ENCODE measurements at regions not wholly inside any gene's neighbourhood (a gene's known extent, or its start where the extent isn't known, plus 50 kb on each side); places are given as distances from the start of the nearest gene placed in this dataset.

- DNase-seq (ENCODE audit: low read depth) = no peak
Measured at GRCh38 chr11:11173316-11174025, 179.6 kb downstream of the CSNK2A3 start.

DNA sequence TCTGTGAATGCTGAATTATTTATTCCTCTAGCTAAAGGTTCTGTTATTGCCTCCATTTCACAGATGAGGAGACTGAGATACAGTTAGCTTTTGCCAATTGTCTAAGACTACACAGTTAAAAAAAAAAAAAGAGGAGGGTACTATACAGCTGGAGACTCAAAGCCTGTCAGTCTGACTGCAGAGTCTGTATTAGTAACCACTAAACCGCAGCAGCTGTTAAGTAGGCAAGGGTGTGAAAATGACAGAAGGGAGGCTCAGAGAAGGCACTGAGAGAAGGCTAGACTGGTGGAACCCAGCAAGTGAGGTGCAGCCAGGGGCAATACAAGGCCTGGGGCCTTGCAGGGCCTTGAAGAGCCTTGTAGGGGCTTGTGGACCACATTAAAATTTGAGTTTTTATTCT, 181.2 kb downstream of the CSNK2A3 start:
- DNase-seq (ENCODE audit: low read depth) = no peak

DNA sequence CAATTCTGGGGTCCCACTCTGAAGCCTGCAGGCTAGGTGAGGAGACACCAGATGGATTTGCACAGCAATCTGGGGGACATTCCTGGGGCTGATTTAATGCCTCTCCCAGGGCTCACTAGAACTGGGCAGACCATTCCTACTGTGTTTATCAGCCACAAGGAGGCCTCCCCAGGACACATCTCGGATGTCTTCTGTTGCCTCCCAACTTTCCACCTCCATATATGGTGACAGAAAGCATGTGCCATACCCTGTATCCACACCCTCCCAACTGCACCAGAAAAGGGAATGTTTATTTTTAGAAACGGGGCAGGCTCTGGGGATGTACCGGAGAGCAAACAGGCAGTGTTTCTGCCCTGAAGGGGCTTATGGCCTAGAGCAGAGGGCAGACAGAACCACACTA, 181.8 kb downstream of the CSNK2A3 start:
- no peak for DNase-seq (ENCODE audit: low read depth)

DNA sequence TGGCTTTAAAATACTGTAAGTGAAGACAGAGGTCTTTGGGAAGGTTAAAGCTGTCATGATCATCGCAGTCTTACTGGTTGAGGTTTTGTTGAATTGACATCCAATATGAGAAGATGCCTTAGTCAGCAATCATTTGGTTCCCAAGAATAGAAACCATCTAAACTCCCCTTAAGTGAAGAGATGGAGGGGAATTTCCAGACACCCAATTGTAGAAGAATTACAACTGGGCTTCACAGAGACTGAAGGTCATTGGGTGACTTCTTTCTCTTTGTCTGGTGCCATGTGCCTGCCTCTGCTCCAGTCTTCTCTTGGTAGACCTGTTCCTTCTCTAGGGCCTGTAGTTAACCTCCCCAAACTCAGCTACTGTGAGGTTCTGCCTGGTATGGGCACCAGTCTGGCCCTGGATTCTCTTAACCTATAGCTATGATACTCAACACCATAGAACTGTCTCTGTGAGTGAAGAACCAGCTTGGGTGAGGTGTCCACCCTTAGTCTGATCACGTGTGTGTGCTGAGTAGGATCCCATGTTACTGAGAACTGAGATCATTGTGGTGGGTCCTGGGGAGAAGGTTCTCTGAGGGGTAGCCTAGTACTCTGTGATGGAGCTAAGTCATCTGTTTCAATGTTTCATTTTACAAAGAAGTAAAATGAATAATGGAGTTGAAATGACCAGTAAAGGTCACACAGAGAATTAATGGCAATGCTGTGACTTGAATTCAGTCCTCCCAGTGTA, 182.5 kb downstream of the CSNK2A3 start:
- no peak for DNase-seq (ENCODE audit: low read depth)

GRCh38 chr11:11169715-11170351, 183.2 kb downstream of the CSNK2A3 start:
- no peak for DNase-seq (ENCODE audit: low read depth)

- DNase-seq (ENCODE audit: low read depth) = no peak
Measured at GRCh38 chr11:11167806-11168205, 185.2 kb downstream of the CSNK2A3 start.

DNA sequence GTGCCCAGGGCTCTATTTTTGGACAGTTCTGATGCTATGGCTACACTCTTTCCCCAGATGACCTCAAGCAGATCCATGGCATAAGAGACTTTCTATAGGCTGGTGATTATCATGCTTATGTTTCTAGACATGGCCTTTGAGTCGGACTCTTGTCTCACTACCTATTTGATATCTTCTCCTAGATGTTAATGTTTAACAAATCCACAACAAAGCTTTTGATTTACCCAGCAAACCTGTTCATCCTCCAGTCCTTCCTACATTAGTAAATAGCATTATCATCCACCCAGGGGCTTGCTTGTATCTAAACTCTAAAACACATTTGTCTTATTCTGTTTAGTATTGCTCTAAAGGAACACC, 188.7 kb downstream of the CSNK2A3 start:
- no peak for DNase-seq (ENCODE audit: low read depth)

- no peak for DNase-seq (ENCODE audit: low read depth)
Measured at GRCh38 chr11:11163669-11164333, 189.2 kb downstream of the CSNK2A3 start.

GRCh38 chr11:11163236-11163635, 189.8 kb downstream of the CSNK2A3 start:
- DNase-seq (ENCODE audit: low read depth) = no peak

DNA sequence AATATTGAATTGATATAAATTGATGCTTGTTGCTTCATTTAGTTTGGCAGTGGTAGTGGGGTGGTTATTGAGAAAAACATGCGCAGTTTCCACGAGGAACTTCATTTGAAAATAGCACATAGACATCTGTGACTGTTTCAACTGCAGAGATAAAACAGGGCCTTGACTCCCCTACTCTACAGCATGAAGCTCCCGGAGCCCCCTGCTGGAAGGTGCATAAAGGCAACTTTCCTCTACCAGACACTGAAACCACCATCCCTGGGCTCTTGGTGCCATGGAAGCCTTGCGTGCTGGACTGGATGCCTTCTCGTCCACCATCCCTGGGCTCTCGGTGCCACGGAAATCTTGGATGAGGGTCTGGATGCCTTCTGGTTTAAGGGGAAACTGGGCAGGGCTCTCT, 195.9 kb downstream of the CSNK2A3 start:
- DNase-seq (ENCODE audit: low read depth) = peak; percentile 18

DNA sequence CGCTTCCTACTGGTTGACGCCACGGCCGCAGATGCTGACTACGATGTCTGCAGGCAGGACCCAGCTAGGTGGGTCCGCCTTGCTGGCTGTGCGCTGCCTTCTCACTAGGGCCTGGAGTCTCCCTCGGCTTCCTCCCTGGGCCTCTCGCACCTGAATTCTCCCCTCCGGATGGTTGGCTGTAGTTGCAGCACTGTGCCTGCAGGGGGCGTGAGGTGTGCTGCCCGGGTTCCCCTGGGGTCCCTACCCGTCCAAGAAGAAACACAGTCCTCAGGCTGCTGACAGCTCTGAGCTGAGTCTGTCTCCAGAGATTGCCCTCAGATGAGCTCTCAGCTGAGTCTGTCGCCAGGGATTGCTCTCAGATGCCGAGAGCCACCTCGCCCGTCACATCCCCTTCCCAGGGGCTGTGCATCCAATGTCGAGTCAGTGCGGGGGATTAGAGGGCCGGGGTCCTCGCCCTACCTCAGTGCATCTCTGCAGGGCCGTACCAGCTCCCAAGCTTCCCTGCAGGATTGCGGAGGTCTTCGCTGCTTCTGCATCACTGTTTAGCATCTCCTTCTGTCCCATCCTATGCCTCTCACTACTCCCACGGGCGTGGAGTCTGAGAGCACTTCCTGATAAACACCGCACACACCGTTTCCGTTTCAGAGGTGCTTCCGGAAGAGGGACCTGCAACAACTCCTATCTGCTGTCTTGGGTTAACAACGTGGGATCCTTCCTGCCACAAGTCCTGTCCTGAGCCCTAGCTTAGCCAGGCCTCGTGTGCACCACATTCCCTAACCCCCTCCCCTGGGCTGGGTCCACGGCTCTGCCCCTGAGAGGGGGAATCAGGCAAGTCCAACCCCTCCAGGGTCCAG, 196.9 kb downstream of the CSNK2A3 start:
- peak; percentile 47 for DNase-seq (ENCODE audit: low read depth)

GRCh38 chr11:11152877-11153276, 200.2 kb downstream of the CSNK2A3 start:
- no peak for DNase-seq (ENCODE audit: low read depth)

DNA sequence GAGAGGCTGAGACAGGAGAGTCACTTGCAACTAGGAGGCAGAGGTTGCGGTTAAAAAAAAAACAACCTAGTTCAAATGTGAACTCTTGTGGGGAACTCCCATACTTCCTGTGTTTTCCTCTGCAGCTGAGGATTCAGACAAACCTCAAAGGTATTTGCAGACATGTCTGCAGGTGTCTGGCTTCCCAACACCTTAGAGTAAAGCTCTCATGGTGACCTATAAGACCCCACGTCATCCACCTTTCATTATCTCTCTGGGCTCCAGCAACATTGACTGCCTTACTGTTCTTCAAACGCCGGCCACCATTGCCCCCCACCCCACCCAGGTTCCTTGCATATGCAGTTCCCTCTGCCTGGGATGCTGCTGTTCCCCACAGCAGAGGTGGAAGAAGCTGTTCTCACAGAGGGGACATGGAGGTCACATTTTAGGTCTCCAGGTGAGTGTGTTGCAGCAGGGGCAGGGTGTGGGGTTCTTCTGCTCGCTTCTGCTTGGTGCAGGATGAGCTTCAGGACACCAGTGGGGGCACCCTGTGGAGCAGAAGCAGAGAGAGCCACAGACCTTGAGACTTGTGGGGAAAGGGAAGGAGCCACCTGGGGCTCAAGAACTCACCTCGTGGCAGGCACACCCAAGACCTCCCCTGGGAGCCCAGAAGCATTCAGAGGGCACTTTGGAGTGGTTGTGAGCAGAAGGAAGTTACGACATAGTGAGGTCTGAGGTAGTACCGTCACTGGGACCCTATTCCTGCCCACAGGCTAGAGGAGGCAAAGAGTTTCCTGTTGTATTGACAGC, 203.2 kb downstream of the CSNK2A3 start:
- DNase-seq (ENCODE audit: low read depth) = no peak

- DNase-seq (ENCODE audit: low read depth) = no peak
Measured at GRCh38 chr11:11148596-11148995, 204.5 kb downstream of the CSNK2A3 start.

DNA sequence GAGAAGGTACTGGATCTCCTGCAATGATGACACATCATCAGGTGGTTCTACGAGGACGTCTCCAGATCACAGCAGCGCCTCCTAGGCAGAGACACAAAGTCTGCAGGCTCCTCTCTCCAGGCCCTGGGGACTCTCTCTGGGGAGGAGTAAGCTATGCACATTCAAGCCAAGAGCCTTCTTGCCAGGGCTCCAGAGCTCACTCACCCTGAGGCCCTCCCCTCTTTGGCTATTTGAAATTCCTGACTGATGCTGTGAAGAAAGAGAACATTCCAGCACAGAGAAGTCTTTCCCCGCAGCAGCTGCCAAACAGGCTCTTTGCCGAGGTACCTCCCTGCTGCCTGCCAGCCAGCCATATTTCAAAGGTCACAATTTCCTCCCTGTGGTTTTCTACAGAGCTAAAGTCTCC, 204.9 kb downstream of the CSNK2A3 start:
- DNase-seq (ENCODE audit: low read depth) = no peak

DNA sequence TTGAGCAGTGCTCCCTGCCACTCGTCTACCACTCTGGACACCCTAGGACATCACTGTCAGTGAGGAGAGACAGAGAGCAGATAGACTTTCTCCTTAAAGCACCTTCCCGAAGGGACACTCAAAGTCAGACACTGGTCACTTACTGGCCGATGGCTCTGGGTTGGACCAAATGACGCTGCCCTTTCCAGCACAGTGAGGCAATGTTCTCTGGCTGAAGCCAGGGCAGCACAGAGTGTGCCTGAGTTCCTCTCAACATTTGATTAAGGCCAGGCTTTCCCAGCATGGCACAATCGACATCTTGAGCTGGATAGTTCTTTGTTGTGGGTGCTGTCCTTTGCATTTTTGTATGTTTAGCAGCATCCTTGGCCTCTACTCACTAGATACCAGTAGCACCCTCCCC, 206.2 kb downstream of the CSNK2A3 start:
- no peak for DNase-seq (ENCODE audit: low read depth)

DNA sequence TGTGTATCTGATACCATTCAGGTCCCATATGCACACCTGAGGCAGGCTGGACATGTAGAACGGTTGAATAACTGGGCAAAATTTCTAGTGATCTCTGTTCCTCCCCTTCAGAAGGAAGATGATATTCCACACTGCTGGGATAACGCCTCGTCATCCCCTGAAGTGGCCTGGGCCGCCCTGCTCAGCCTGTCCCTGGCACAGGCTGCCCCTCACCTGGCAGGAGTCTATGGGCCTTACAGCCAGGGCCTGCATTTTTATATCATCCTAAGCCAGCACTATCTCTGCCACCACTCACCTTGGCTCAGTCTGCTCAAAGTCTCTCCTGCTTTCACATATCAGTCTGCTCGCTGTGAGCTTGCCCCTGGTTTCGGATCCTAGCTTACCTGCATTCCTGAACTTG, 209.2 kb downstream of the CSNK2A3 start:
- no peak for DNase-seq (ENCODE audit: low read depth)

GRCh38 chr11:11142430-11142829, 210.6 kb downstream of the CSNK2A3 start:
- DNase-seq (ENCODE audit: low read depth) = no peak

- DNase-seq (ENCODE audit: low read depth) = no peak
Measured at GRCh38 chr11:11141065-11141464, 212.0 kb downstream of the CSNK2A3 start.

DNA sequence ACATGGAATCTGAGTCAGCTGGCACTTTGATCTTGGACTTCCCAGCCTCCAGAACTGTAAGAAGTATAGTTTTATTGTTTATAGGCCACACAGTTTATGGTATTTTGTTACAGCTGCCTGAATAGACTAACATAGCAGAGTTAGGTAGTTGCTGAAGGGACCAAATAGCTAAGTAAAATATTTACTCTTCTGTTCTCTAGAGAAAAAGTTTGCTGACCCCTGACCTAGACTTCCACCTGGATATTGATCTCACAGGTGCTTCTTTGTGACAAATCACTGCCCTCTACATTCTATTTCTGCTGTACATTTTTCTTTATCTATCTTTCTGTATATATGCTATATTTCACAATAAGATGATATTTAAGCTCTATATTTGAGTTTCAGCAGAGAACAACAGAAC, 212.5 kb downstream of the CSNK2A3 start:
- no peak for DNase-seq (ENCODE audit: low read depth)

GRCh38 chr11:11137339-11137738, 215.7 kb downstream of the CSNK2A3 start:
- DNase-seq (ENCODE audit: low read depth) = no peak
